ENCODE measurements at regions not wholly inside any gene's neighbourhood (a gene's known extent, or its start where the extent isn't known, plus 50 kb on each side); places are given as distances from the start of the nearest gene placed in this dataset.

GRCh38 chr6:121617388-121617787, 181.9 kb downstream of the GJA1 start (continued):
- TF ChIP-seq, protein P1, sequence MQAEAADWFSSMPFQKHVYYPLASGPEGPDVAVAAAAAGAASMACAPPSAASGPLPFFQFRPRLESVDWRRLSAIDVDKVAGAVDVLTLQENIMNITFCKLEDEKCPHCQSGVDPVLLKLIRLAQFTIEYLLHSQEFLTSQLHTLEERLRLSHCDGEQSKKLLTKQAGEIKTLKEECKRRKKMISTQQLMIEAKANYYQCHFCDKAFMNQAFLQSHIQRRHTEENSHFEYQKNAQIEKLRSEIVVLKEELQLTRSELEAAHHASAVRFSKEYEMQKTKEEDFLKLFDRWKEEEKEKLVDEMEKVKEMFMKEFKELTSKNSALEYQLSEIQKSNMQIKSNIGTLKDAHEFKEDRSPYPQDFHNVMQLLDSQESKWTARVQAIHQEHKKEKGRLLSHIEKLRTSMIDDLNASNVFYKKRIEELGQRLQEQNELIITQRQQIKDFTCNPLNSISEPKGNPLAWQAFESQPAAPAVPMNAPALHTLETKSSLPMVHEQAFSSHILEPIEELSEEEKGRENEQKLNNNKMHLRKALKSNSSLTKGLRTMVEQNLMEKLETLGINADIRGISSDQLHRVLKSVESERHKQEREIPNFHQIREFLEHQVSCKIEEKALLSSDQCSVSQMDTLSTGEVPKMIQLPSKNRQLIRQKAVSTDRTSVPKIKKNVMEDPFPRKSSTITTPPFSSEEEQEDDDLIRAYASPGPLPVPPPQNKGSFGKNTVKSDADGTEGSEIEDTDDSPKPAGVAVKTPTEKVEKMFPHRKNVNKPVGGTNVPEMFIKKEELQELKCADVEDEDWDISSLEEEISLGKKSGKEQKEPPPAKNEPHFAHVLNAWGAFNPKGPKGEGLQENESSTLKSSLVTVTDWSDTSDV (CRISPR knock-in tag; IDR thresholded peaks at IDR 0.05), result no peak
- TF ChIP-seq MAFF (IDR thresholded peaks at IDR 0.05; ENCODE audit: low read depth, low read length) (peak; percentile 82), KDM5B (CRISPR knock-in tag; IDR thresholded peaks at IDR 0.05; ENCODE audit: borderline replicate concordance) (no peak), YEATS4 (CRISPR knock-in tag; IDR thresholded peaks at IDR 0.05; ENCODE audit: borderline replicate concordance) (no peak)

- Histone ChIP-seq H2AFZ (ENCODE audit: low read length) (no peak overlapping the region), H3K27me3 (ENCODE audit: control insufficient read depth in 1 of 2, insufficient read depth in 2 of 2, low read length in 2 of 2) (no peaks in the 10 kb centered on the region), H3K4me1 (ENCODE audit: insufficient read depth, low read length) (no peaks in the 10 kb centered on the region), H3K27ac (ENCODE audit: extremely low read length, insufficient read depth, low read length) (no peak overlapping the region), H3K9me3 (ENCODE audit: low read length) (no peaks in the 10 kb centered on the region), H3K9ac (ENCODE audit: insufficient read depth, low read depth, low read length) (no peak overlapping the region), H4K20me1 (ENCODE audit: insufficient read depth, low read length) (no peaks in the 10 kb centered on the region), H3K79me2 (ENCODE audit: insufficient read depth, low read length) (no peaks in the 10 kb centered on the region), H3K4me2 (ENCODE audit: low read depth, low read length) (no peak overlapping the region), H3K4me3 (replicated peaks in 1 of 3; ENCODE audit: insufficient read depth in 1 of 3, low read depth in 2 of 3, low read length in 3 of 3) (no peak overlapping the region), H3K36me3 (replicated peaks in 1 of 2; ENCODE audit: control insufficient read depth in 1 of 2, insufficient read depth in 2 of 2, low read length in 2 of 2) (no peaks in the 10 kb centered on the region)
- 0% methylated on average over 2 of the region's 2 CpGs for WGBS (ENCODE audit: low lambda C conversion rate)
- in situ Hi-C loops (cut with HindIII; ENCODE audit: extremely low pct_ligation_motif_present, low pct_unique_long_range_greater_than_20kb), result no loop called here
- POLR2A ChIA-PET, result no interaction called here
- intact Hi-C loops (cut with micrococcal nuclease; ENCODE audit: unreplicated experiment), result no loop called here
- CTCF ChIA-PET (ENCODE audit: low intra/inter-chr PET ratio, low total read pairs), result no interaction called here
- ATAC-seq (no peak), DNase-seq (ENCODE audit: low spot score) (no peak), FAIRE-seq (no peak)
- no TSS peak for BruUV-seq (replicated peaks)
- no peak for TF ChIP-seq SMARCC2 (IDR thresholded peaks at IDR 0.05)
- TF ChIP-seq FOSL1 (CRISPR knock-in tag; IDR thresholded peaks at IDR 0.05; ENCODE audit: borderline replicate concordance), result no peak
- no peak for TF ChIP-seq ELF3 (CRISPR knock-in tag; IDR thresholded peaks at IDR 0.05)
- no peak for TF ChIP-seq AKNA (CRISPR knock-in tag; IDR thresholded peaks at IDR 0.05; ENCODE audit: borderline replicate concordance)
- no peak for TF ChIP-seq ZNF790 (CRISPR knock-in tag; IDR thresholded peaks at IDR 0.05; ENCODE audit: borderline replicate concordance)
- no peak for TF ChIP-seq RAD51 (IDR thresholded peaks at IDR 0.05; ENCODE audit: borderline replicate concordance)
- TF ChIP-seq THAP11 (CRISPR knock-in tag; IDR thresholded peaks at IDR 0.05), result no peak
- no peak for TF ChIP-seq ZFP90 (CRISPR knock-in tag; IDR thresholded peaks at IDR 0.05; ENCODE audit: borderline replicate concordance)
- TF ChIP-seq ZNF24 (IDR thresholded peaks at IDR 0.05), result no peak
- no peak for TF ChIP-seq ZNF629 (CRISPR knock-in tag; conservative IDR thresholded peaks at IDR 0.05)
- no peak for TF ChIP-seq ZNF644 (CRISPR knock-in tag; IDR thresholded peaks at IDR 0.05; ENCODE audit: low read depth)
- no peak for TF ChIP-seq MED1 (CRISPR knock-in tag; IDR thresholded peaks at IDR 0.05)
- no peak for TF ChIP-seq KLF13 (CRISPR knock-in tag; IDR thresholded peaks at IDR 0.05)
- TF ChIP-seq TFE3 (CRISPR knock-in tag; IDR thresholded peaks at IDR 0.05), result no peak
Observed at GRCh38 chr6:121619013-121619412, 183.6 kb downstream of the GJA1 start.
